B cell (primary cell): ENCODE measurements at regions not wholly inside any gene's neighbourhood (a gene's known extent, or its start where the extent isn't known, plus 50 kb on each side); places are given as distances from the start of the nearest gene placed in this dataset.
"Not testable (repeated sequence)": the region's sequence is repeated elsewhere in the genome, so short reads cannot be mapped to it uniquely, and the experiment has no call there.

Experiments
- ATAC-seq: fragments of 200-7000 bp; cut with Tn5 transposase; one replicate; pipeline ENCODE4 v1.10.0; 2021; ENCODE audit warnings: low read depth, mild to moderate bottlenecking, moderate number of reproducible peaks, moderate library complexity
- CTCF ChIA-PET: fragments of 350-600 bp; sonication (Branson Sonifier 250); formaldehyde crosslinking; loops from one replicate; lab custom pipeline; 2021; ENCODE audit warnings: antibody characterized with exemption, inconsistent platforms; lab: Charles Lee
- POLR2A ChIA-PET: fragments of 350-600 bp; sonication (Branson Sonifier 250); formaldehyde crosslinking; loops from one replicate; lab custom pipeline; 2021; ENCODE audit warnings: antibody characterized with exemption; lab: Charles Lee
- DNase-seq: peaks from one replicate; pipeline ENCODE4 v3.0.0; 2013
- H2AFZ ChIP-seq: 2 replicates; pipeline ENCODE4 v1.6.1; 2012; ENCODE audit warnings: mild to moderate bottlenecking, low read depth, low read length; ENCODE audit not compliant: insufficient read depth, poor library complexity, severe bottlenecking
- H3K27ac ChIP-seq, 2 donors: 1 replicate in 1 of 2; 2 replicates in 1 of 2; pipeline ENCODE4 v1.5.1; 2012 to 2013; ENCODE audit warnings: low read length in 2 of 2, mild to moderate bottlenecking in 2 of 2, moderate library complexity in 1 of 2
- H3K27me3 ChIP-seq, 4 experiments: fragments of 200-600 bp in 1 of 4; sonication (generic) in 1 of 4; replicated peaks in 1 of 4; 1 replicate in 2 of 4; 2 replicates in 2 of 4; pipeline versions ENCODE4 v1.6.1 to v1.7.0; 2013 to 2016; ENCODE audit warnings: low read length in 3 of 4, mild to moderate bottlenecking in 2 of 4, mixed read lengths in 1 of 4, moderate library complexity in 1 of 4; ENCODE audit not compliant: insufficient read depth in 4 of 4, control insufficient read depth in 3 of 4; ENCODE audit errors: control extremely low read depth in 1 of 4
- H3K36me3 ChIP-seq, 2 experiments: replicated peaks in 1 of 2; 1 replicate in 1 of 2; 2 replicates in 1 of 2; pipeline versions ENCODE4 v1.6.1 to v1.7.1; 2013; ENCODE audit warnings: low read length in 1 of 2; ENCODE audit not compliant: insufficient read depth in 2 of 2, control insufficient read depth in 1 of 2; ENCODE audit errors: control extremely low read depth in 1 of 2, extremely low read depth in 1 of 2
- H3K4me1 ChIP-seq, 2 donors: fragments of 200-600 bp in 1 of 2; sonication (generic) in 1 of 2; 1 replicate in 1 of 2; 2 replicates in 1 of 2; pipeline versions ENCODE4 v1.5.1 to v1.6.1; 2013 to 2017; ENCODE audit warnings: low read length in 2 of 2; ENCODE audit not compliant: control insufficient read depth in 2 of 2, insufficient read depth in 2 of 2
- H3K4me2 ChIP-seq: replicated peaks from 2 replicates; pipeline ENCODE3; 2012; ENCODE audit warnings: mild to moderate bottlenecking, low read depth, low read length; ENCODE audit not compliant: poor library complexity, severe bottlenecking
- H3K4me3 ChIP-seq, 5 experiments: fragments of 200-600 bp in 1 of 5; sonication (generic) in 1 of 5; 1 replicate in 3 of 5; 2 replicates in 2 of 5; pipeline versions ENCODE4 v1.5.1 to v1.7.0; 2011 to 2016; ENCODE audit warnings: low read length in 4 of 5, mild to moderate bottlenecking in 4 of 5, low read depth in 2 of 5, control low read depth in 1 of 5, moderate library complexity in 1 of 5; ENCODE audit not compliant: insufficient read depth in 1 of 5; ENCODE audit errors: control extremely low read depth in 1 of 5, extremely low read depth in 1 of 5
- H3K79me2 ChIP-seq: fragments of 200-600 bp; sonication (generic); one replicate; pipeline ENCODE4 v1.6.0; 2016; ENCODE audit warnings: low read length; ENCODE audit not compliant: control insufficient read depth, insufficient read depth
- H3K9ac ChIP-seq: fragments of 200-600 bp; sonication (generic); 2 replicates; pipeline ENCODE4 v1.6.1; 2017; ENCODE audit warnings: mild to moderate bottlenecking, low read length, moderate library complexity
- H3K9me3 ChIP-seq, 3 donors: one replicate each; pipeline versions ENCODE4 v1.6.1 to v1.7.1; 2013; ENCODE audit warnings: low read length in 2 of 3; ENCODE audit not compliant: control insufficient read depth in 2 of 3, insufficient read depth in 1 of 3; ENCODE audit errors: control extremely low read depth in 1 of 3
- H4K20me1 ChIP-seq: 2 replicates; pipeline ENCODE4 v1.6.0; 2012; ENCODE audit warnings: mild to moderate bottlenecking, low read length; ENCODE audit not compliant: insufficient read depth, control insufficient read depth, poor library complexity, severe bottlenecking
- H3K27ac Mint-ChIP-seq: one replicate; pipeline ENCODE4 v1.8.0; 2021; ENCODE audit warnings: mixed read lengths
- H3K27me3 Mint-ChIP-seq: one replicate; pipeline ENCODE4 v1.8.0; 2021; ENCODE audit warnings: mixed read lengths
- H3K4me1 Mint-ChIP-seq: one replicate; pipeline ENCODE4 v1.8.0; 2021; ENCODE audit warnings: mixed read lengths
- H3K4me3 Mint-ChIP-seq: one replicate; pipeline ENCODE4 v1.8.0; 2021; ENCODE audit warnings: mixed read lengths
- H3K9me3 Mint-ChIP-seq: one replicate; pipeline ENCODE4 v1.8.0; 2022; ENCODE audit warnings: mixed read lengths; ENCODE audit not compliant: insufficient read depth
- CTCF ChIP-seq: fragments of 200-600 bp; IDR thresholded peaks from one replicate; pipeline ENCODE4 v1.8.0; 2022; ENCODE audit warnings: antibody characterized with exemption, mild to moderate bottlenecking
- EZH2 ChIP-seq: IDR thresholded peaks from 2 replicates; pipeline ENCODE4 v1.6.1; 2012; ENCODE audit warnings: borderline replicate concordance, low read depth, mild to moderate bottlenecking, moderate library complexity, low read length; ENCODE audit not compliant: insufficient read depth, poor library complexity, severe bottlenecking
- WGBS: methylation state at CpG from one replicate; pipeline ENCODE4 v1.1.5; 2013; ENCODE audit warnings: missing lambda C conversion rate; ENCODE audit not compliant: insufficient coverage; 5-methylcytosine and 5-hydroxymethylcytosine counted together
- intact Hi-C: fragments of 100-400 bp; cut with micrococcal nuclease; formaldehyde crosslinking; loops from one replicate; pipeline ENCODE4 v1.10.0; 2022

GRCh38 chr3:5710718-5711117, 523.2 kb downstream of the EDEM1 start:
- WGBS = 73% methylated on average over 3 of the region's 3 CpGs
- Histone ChIP-seq H3K27ac (no peak overlapping the region), H3K36me3 (no peaks in the 10 kb centered on the region), H3K9me3 (no peaks in the 10 kb centered on the region), H3K4me1 (no peaks in the 10 kb centered on the region), H3K4me2 (no peak overlapping the region), H2AFZ (no peak overlapping the region), H4K20me1 (no peaks in the 10 kb centered on the region), H3K27me3 (no peaks in the 10 kb centered on the region), H3K79me2 (no peaks in the 10 kb centered on the region), H3K4me3 (no peak overlapping the region), H3K9ac (no peak overlapping the region)
- H3K9me3 Mint-ChIP-seq = peaks cover 3% of the 10 kb centered on the region
- ATAC-seq (no peak), DNase-seq (no peak)
- H3K27me3 Mint-ChIP-seq = no peaks in the 10 kb centered on the region
- CTCF ChIA-PET = no interaction called here
- H3K4me3 Mint-ChIP-seq = no peak overlapping the region
- TF ChIP-seq EZH2 (no peak), CTCF (no peak)
- intact Hi-C loops = no loop called here
- no peak overlapping the region for H3K27ac Mint-ChIP-seq
- H3K4me1 Mint-ChIP-seq = no peaks in the 10 kb centered on the region
- POLR2A ChIA-PET = no interaction called here

DNA sequence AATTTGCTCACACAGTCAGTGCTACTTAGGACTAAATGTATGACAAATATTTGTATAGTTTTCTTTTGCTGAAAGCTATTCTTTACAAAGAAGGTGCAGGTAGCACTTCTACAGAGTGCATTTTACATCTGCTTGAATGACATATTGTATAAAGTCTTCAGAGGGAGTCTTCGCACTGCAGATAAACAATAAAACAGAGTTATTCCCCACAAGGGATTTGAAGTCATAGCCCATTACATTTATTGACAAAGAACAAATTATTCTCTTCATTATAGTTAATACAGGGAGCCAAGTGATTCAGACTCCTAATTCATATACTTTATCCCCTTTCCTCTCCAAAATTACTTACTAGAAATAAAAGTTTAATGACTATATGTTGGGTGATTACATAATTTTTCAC, 529.7 kb downstream of the EDEM1 start:
- Mint-ChIP-seq H3K4me3 (no peak overlapping the region), H3K27me3 (peaks cover 3% of the 10 kb centered on the region), H3K9me3 (no peaks in the 10 kb centered on the region), H3K27ac (no peak overlapping the region), H3K4me1 (no peaks in the 10 kb centered on the region)
- H3K4me1 ChIP-seq = no peaks in the 10 kb centered on the region
- no peaks in the 10 kb centered on the region for H4K20me1 ChIP-seq
- no peak overlapping the region for H2AFZ ChIP-seq
- no peak for DNase-seq
- H3K4me2 ChIP-seq = no peak overlapping the region
- TF ChIP-seq EZH2 (no peak), CTCF (no peak)
- CTCF ChIA-PET = no interaction called here
- H3K27me3 ChIP-seq = no peaks in the 10 kb centered on the region
- no peaks in the 10 kb centered on the region for H3K36me3 ChIP-seq
- no peak overlapping the region for H3K4me3 ChIP-seq
- no peaks in the 10 kb centered on the region for H3K9me3 ChIP-seq
- intact Hi-C loops = no loop called here
- no CpG with 5 or more reads among the region's 1 CpG for WGBS
- POLR2A ChIA-PET = no interaction called here
- no peak overlapping the region for H3K9ac ChIP-seq
- H3K79me2 ChIP-seq = no peaks in the 10 kb centered on the region
- no peak overlapping the region for H3K27ac ChIP-seq
- no peak for ATAC-seq

- H3K27ac ChIP-seq, H3K36me3 ChIP-seq, H3K4me3 ChIP-seq, H3K27me3 Mint-ChIP-seq, H2AFZ ChIP-seq, H3K27me3 ChIP-seq, H3K9me3 ChIP-seq, H3K27ac Mint-ChIP-seq, CTCF ChIA-PET, H3K79me2 ChIP-seq, H3K9ac ChIP-seq, H4K20me1 ChIP-seq, H3K4me2 ChIP-seq, H3K9me3 Mint-ChIP-seq, H3K4me3 Mint-ChIP-seq, DNase-seq, H3K4me1 Mint-ChIP-seq, intact Hi-C loops, H3K4me1 ChIP-seq, ATAC-seq, POLR2A ChIA-PET: not testable (repeated sequence)
These were observed 532.2 kb downstream of the EDEM1 start for GRCh38 chr3:5719668-5720067.
